ENCODE measurements at regions not wholly inside any gene's neighbourhood (a gene's known extent, or its start where the extent isn't known, plus 50 kb on each side); places are given as distances from the start of the nearest gene placed in this dataset.

- no peak for TF ChIP-seq MED13 (CRISPR knock-in tag; IDR thresholded peaks at IDR 0.05)
- TF ChIP-seq LBX2 (CRISPR knock-in tag; IDR thresholded peaks at IDR 0.05; ENCODE audit: borderline replicate concordance), result no peak
- TF ChIP-seq GLMP (CRISPR knock-in tag; IDR thresholded peaks at IDR 0.05; ENCODE audit: borderline replicate concordance), result no peak
- no peak for TF ChIP-seq ZNF878 (CRISPR knock-in tag; IDR thresholded peaks at IDR 0.05)
- TF ChIP-seq ZNF564 (CRISPR knock-in tag; IDR thresholded peaks at IDR 0.05), result no peak
- no peak for TF ChIP-seq TCF12 (IDR thresholded peaks at IDR 0.05)
- no peak for TF ChIP-seq TCF12 (CRISPR knock-in tag; IDR thresholded peaks at IDR 0.05)
- TF ChIP-seq, protein P1, sequence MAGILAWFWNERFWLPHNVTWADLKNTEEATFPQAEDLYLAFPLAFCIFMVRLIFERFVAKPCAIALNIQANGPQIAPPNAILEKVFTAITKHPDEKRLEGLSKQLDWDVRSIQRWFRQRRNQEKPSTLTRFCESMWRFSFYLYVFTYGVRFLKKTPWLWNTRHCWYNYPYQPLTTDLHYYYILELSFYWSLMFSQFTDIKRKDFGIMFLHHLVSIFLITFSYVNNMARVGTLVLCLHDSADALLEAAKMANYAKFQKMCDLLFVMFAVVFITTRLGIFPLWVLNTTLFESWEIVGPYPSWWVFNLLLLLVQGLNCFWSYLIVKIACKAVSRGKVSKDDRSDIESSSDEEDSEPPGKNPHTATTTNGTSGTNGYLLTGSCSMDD (CRISPR knock-in tag; IDR thresholded peaks at IDR 0.05), result no peak
Observed at GRCh38 chr21:36245649-36246048, 74.3 kb upstream of the MORC3 start (continued).

DNA sequence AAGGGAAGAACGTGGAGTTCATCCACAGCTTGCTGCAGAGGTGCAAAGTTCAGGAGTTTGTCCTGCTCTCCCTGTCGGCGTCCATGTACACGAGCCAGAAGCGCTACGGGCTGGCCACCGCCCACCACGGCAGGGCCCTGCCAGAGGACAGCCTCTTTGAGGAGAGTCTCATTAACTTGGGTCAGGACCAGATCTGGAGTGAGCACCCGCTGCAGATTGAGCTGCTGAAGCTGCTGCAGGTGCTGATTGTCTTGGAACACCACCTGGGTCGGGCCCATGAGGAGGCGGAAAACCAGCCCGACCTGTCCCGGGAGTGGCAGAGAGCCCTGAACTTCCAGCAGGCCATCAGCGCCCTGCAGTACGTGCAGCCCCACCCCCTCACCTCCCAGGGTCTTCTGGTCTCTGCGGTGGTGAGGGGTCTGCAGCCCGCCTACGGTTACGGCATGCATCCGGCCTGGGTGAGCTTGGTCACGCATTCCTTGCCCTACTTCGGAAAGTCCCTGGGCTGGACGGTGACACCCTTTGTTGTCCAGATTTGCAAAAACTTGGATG is 73.8 kb upstream of the MORC3 start:
- H2AFZ ChIP-seq (ENCODE audit: low read length), result no peak overlapping the region
- no peak overlapping the region for H3K4me3 ChIP-seq (replicated peaks in 1 of 3; ENCODE audit: insufficient read depth in 1 of 3, low read depth in 2 of 3, low read length in 3 of 3)
- no peak overlapping the region for H3K4me2 ChIP-seq (ENCODE audit: low read depth, low read length)
- no peaks in the 10 kb centered on the region for H3K4me1 ChIP-seq (ENCODE audit: insufficient read depth, low read length)
- H4K20me1 ChIP-seq (ENCODE audit: insufficient read depth, low read length), result no peaks in the 10 kb centered on the region
- CTCF ChIA-PET (ENCODE audit: low intra/inter-chr PET ratio, low total read pairs), result no interaction called here
- no peak for DNase-seq (ENCODE audit: low spot score)
- in situ Hi-C loops (cut with HindIII; ENCODE audit: extremely low pct_ligation_motif_present, low pct_unique_long_range_greater_than_20kb), result no loop called here
- peaks cover 1 to 15% of the 10 kb centered on the region in 2 experiments; a peak in 4 of 5 replicates for H3K36me3 ChIP-seq (replicated peaks in 1 of 2; ENCODE audit: control insufficient read depth in 1 of 2, insufficient read depth in 2 of 2, low read length in 2 of 2)
- no TSS peak for BruUV-seq (replicated peaks)
- no peak overlapping the region for H3K9ac ChIP-seq (ENCODE audit: insufficient read depth, low read depth, low read length)
- H3K27ac ChIP-seq (ENCODE audit: extremely low read length, insufficient read depth, low read length), result no peak overlapping the region
- H3K27me3 ChIP-seq (ENCODE audit: control insufficient read depth in 1 of 2, insufficient read depth in 2 of 2, low read length in 2 of 2), result no peaks in the 10 kb centered on the region
- no peaks in the 10 kb centered on the region for H3K9me3 ChIP-seq (ENCODE audit: low read length)
- ATAC-seq, result no peak
- no peak for FAIRE-seq
- intact Hi-C loops (cut with micrococcal nuclease; ENCODE audit: unreplicated experiment), result no loop called here
- 77% methylated on average over 4 of the region's 23 CpGs for WGBS (ENCODE audit: low lambda C conversion rate)
- POLR2A ChIA-PET, result no interaction called here
- no peaks in the 10 kb centered on the region for H3K79me2 ChIP-seq (ENCODE audit: insufficient read depth, low read length)
- no peak for TF ChIP-seq ZNF460 (CRISPR knock-in tag; IDR thresholded peaks at IDR 0.05; ENCODE audit: borderline replicate concordance)
- TF ChIP-seq ARHGAP35 (CRISPR knock-in tag; IDR thresholded peaks at IDR 0.05; ENCODE audit: borderline replicate concordance), result no peak
- no peak for TF ChIP-seq ARNT (IDR thresholded peaks at IDR 0.05)
- no peak for TF ChIP-seq ZMAT5 (CRISPR knock-in tag; IDR thresholded peaks at IDR 0.05; ENCODE audit: borderline replicate concordance, low read depth)
- TF ChIP-seq ZSCAN22 (CRISPR knock-in tag; IDR thresholded peaks at IDR 0.05), result no peak
- no peak for TF ChIP-seq ZNF850 (CRISPR knock-in tag; conservative IDR thresholded peaks at IDR 0.05)
- TF ChIP-seq ZNF777 (CRISPR knock-in tag; IDR thresholded peaks at IDR 0.05), result no peak
- no peak for TF ChIP-seq ZBTB42 (CRISPR knock-in tag; IDR thresholded peaks at IDR 0.05)
- no peak for TF ChIP-seq ZBTB2 (CRISPR knock-in tag; IDR thresholded peaks at IDR 0.05; ENCODE audit: low read depth)
- TF ChIP-seq ZNF430 (CRISPR knock-in tag; IDR thresholded peaks at IDR 0.05), result no peak
- TF ChIP-seq SNAI1 (CRISPR knock-in tag; IDR thresholded peaks at IDR 0.05; ENCODE audit: borderline replicate concordance), result no peak
- TF ChIP-seq NCOA1 (CRISPR knock-in tag; IDR thresholded peaks at IDR 0.05), result no peak

Data from HepG2 (cell line).